ENCODE measurements at regions not wholly inside any gene's neighbourhood (a gene's known extent, or its start where the extent isn't known, plus 50 kb on each side); places are given as distances from the start of the nearest gene placed in this dataset.

DNA sequence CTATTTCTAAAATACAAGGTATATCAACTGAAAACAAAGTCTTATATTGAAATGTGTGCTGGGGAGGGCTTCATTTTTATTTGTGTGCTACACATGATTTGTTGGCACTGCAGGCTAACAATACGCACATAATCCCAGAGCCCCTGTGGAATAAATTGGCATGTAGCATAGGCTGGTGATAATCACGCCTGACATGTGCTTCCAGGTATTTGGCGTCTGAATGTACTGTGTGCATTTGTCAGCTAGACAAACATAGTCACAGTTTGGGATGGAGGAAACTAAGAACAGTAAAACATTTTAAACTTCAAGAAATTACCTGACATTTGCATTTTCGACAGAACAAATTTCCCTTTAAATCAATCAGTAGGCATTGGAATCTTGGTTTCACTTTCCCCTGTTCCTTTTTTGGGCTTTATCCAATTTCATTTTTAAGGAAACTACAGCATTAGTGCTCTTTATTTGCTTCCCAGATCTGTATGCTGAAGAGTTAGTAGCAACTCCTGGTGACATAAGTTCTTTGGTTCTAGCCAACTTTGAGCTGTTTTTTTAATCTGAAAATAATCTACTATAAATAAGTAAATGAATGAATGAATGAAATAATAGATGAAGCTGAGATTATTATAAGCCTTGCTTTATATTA is 472.3 kb downstream of the PDHA2 start:
- TF ChIP-seq POLR2A (IDR thresholded peaks at IDR 0.05; ENCODE audit: low read depth, low read length) (no peak), POLR2AphosphoS5 (IDR thresholded peaks at IDR 0.05; ENCODE audit: low read depth, low read length) (no peak)
